SK-N-SH (cell line): ENCODE measurements at regions not wholly inside any gene's neighbourhood (a gene's known extent, or its start where the extent isn't known, plus 50 kb on each side); places are given as distances from the start of the nearest gene placed in this dataset.

Experiments used
- CTCF ChIA-PET: fragments of 300-600, 350-600 bp; formaldehyde crosslinking; extraction: SDS; loops from one replicate; lab custom pipeline; 2021; lab: Yijun Ruan, JAX
- POLR2A ChIA-PET: fragments of 350-600 bp; sonication (Branson Sonifier 250); formaldehyde crosslinking; extraction: SDS; loops from one replicate; lab custom pipeline; 2020; ENCODE audit warnings: antibody characterized with exemption, inconsistent platforms; lab: Yijun Ruan, JAX
- DNase-seq: peaks from one replicate; pipeline ENCODE4 v3.0.0; 2012
- H2AFZ ChIP-seq: fragments of 200-600 bp; sonication (generic); 2 replicates; pipeline ENCODE4 v1.8.1; 2016; ENCODE audit warnings: antibody characterized with exemption, mild to moderate bottlenecking, low read depth
- H3F3A ChIP-seq: fragments of 200-600 bp; sonication (generic); replicated peaks from 2 replicates; pipeline ENCODE3; 2016; ENCODE audit warnings: antibody characterized with exemption, mild to moderate bottlenecking; ENCODE audit not compliant: insufficient read depth
- H3K27ac ChIP-seq, 2 experiments: fragments of 200-500 bp in 1 of 2; fragments of 200-600 bp in 1 of 2; sonication (Bioruptor generic) in 1 of 2; sonication (generic), shearing (Covaris generic) in 1 of 2; 2 replicates each; pipeline versions ENCODE4 v1.5.1 to v1.6.1; 2014 to 2016; ENCODE audit warnings: low read depth in 2 of 2, inconsistent platforms in 1 of 2, low read length in 1 of 2, mild to moderate bottlenecking in 1 of 2, mixed read lengths in 1 of 2
- H3K27me3 ChIP-seq: fragments of 200-600 bp; sonication (generic), shearing (Covaris generic); 2 replicates; pipeline ENCODE4 v1.6.1; 2016; ENCODE audit warnings: mixed run types; ENCODE audit not compliant: insufficient read depth
- H3K36me3 ChIP-seq, 2 experiments: fragments of 200-500 bp in 1 of 2; fragments of 200-600 bp in 1 of 2; sonication (Bioruptor generic) in 1 of 2; sonication (generic) in 1 of 2; replicated peaks in 1 of 2; 2 replicates each; pipeline versions ENCODE3 to v1.5.1; 2014 to 2016; ENCODE audit warnings: low read length in 1 of 2, mild to moderate bottlenecking in 1 of 2; ENCODE audit not compliant: insufficient read depth in 2 of 2, control insufficient read depth in 1 of 2
- H3K4me1 ChIP-seq, 2 experiments: fragments of 200-500 bp in 1 of 2; fragments of 200-600 bp in 1 of 2; sonication (Bioruptor generic) in 1 of 2; sonication (generic), shearing (Covaris generic) in 1 of 2; 2 replicates each; pipeline versions ENCODE4 v1.5.1 to v1.6.1; 2014 to 2016; ENCODE audit warnings: low read depth in 1 of 2, low read length in 1 of 2, mixed run types in 1 of 2; ENCODE audit not compliant: insufficient read depth in 2 of 2, control insufficient read depth in 1 of 2
- H3K4me2 ChIP-seq: fragments of 200-600 bp; sonication (generic), shearing (Covaris generic); 2 replicates; pipeline ENCODE4 v1.6.1; 2017; ENCODE audit warnings: mixed run types
- H3K4me3 ChIP-seq, 2 experiments: fragments of 200-500 bp in 1 of 2; fragments of 200-600 bp in 1 of 2; sonication (Bioruptor generic) in 1 of 2; sonication (generic), shearing (Covaris generic) in 1 of 2; 2 replicates each; pipeline versions ENCODE4 v1.5.1 to v1.8.1; 2014 to 2016; ENCODE audit warnings: low read depth in 2 of 2, inconsistent platforms in 1 of 2, low read length in 1 of 2, mild to moderate bottlenecking in 1 of 2, mixed read lengths in 1 of 2, moderate library complexity in 1 of 2
- H3K79me2 ChIP-seq: fragments of 200-600 bp; sonication (generic); 2 replicates; pipeline ENCODE4 v1.8.1; 2017; ENCODE audit warnings: mild to moderate bottlenecking; ENCODE audit not compliant: insufficient read depth
- H3K9ac ChIP-seq: fragments of 200-600 bp; sonication (generic); 2 replicates; pipeline ENCODE4 v1.6.1; 2017; ENCODE audit warnings: mixed run types
- H3K9me2 ChIP-seq: fragments of 200-600 bp; sonication (generic); 2 replicates; pipeline ENCODE4 v1.6.1; 2017; ENCODE audit warnings: mixed run types
- H3K9me3 ChIP-seq: fragments of 200-600 bp; sonication (generic); 2 replicates; pipeline ENCODE4 v1.6.1; 2017; ENCODE audit warnings: mixed run types, mild to moderate bottlenecking, moderate library complexity
- H4K20me1 ChIP-seq: fragments of 200-600 bp; sonication (generic); 2 replicates; pipeline ENCODE4 v1.6.1; 2017; ENCODE audit warnings: mild to moderate bottlenecking, mixed run types; ENCODE audit not compliant: insufficient read depth
- CHD2 ChIP-seq: fragments of 150-350 bp; IDR thresholded peaks from 2 replicates; pipeline ENCODE4 v1.6.1; 2018; ENCODE audit warnings: low read length; ENCODE audit not compliant: partially characterized antibody
- ELF1 ChIP-seq: IDR thresholded peaks from 2 replicates; pipeline ENCODE4 v1.4.0; 2012
- EP300 ChIP-seq, 2 experiments: IDR thresholded peaks; 2 replicates each; pipeline versions ENCODE4 v1.4.0 to v1.6.1; 2012; ENCODE audit warnings: borderline replicate concordance in 1 of 2, low read depth in 1 of 2, low read length in 1 of 2
- EZH2phosphoT487 ChIP-seq: fragments of 200-600 bp; sonication (generic); IDR thresholded peaks from 2 replicates; pipeline ENCODE4 v1.6.1; 2017; ENCODE audit warnings: low read depth, mixed run types, mild to moderate bottlenecking, antibody characterized with exemption, moderate library complexity, borderline replicate concordance
- GATA2 ChIP-seq: sonication (generic); formaldehyde crosslinking; IDR thresholded peaks from 2 replicates; pipeline ENCODE4 v1.5.0; 2020; ENCODE audit warnings: mild to moderate bottlenecking, missing genetic modification reagents
- MAX ChIP-seq: IDR thresholded peaks from 2 replicates; pipeline ENCODE4 v1.4.0; 2012; ENCODE audit warnings: low read depth
- MXI1 ChIP-seq: IDR thresholded peaks from 2 replicates; pipeline ENCODE4 v1.6.1; 2012; ENCODE audit warnings: mild to moderate bottlenecking, low read depth, low read length, improper control_type of control experiment
- NRF1 ChIP-seq: IDR thresholded peaks from 2 replicates; pipeline ENCODE4 v1.6.1; 2012; ENCODE audit warnings: low read depth, mild to moderate bottlenecking, low read length
- POLR2AphosphoS5 ChIP-seq: IDR thresholded peaks from 2 replicates; pipeline ENCODE4 v1.6.1; 2012; ENCODE audit warnings: low read depth, low read length
- RXRA ChIP-seq: IDR thresholded peaks from 2 replicates; pipeline ENCODE4 v1.4.0; 2012; ENCODE audit warnings: low read depth, mild to moderate bottlenecking, borderline replicate concordance
- SIN3A ChIP-seq: IDR thresholded peaks from 2 replicates; pipeline ENCODE4 v1.6.1; 2012; ENCODE audit warnings: low read depth, mild to moderate bottlenecking, low read length, moderate library complexity, borderline replicate concordance
- TAF1 ChIP-seq: IDR thresholded peaks from 2 replicates; pipeline ENCODE4 v1.6.1; 2012; ENCODE audit warnings: low read depth, mild to moderate bottlenecking, low read length, moderate library complexity, borderline replicate concordance
- TEAD4 ChIP-seq: IDR thresholded peaks from 2 replicates; pipeline ENCODE4 v1.4.0; 2012; ENCODE audit warnings: mild to moderate bottlenecking, borderline replicate concordance; ENCODE audit not compliant: insufficient read depth
- USF2 ChIP-seq: fragments of 150-350 bp; IDR thresholded peaks from 2 replicates; pipeline ENCODE4 v1.6.1; 2017; ENCODE audit warnings: antibody characterized with exemption, low read length, low read depth, borderline replicate concordance
- ZBTB33 ChIP-seq: IDR thresholded peaks from 2 replicates; pipeline ENCODE4 v1.4.0; 2012; ENCODE audit warnings: low read depth, borderline replicate concordance
- WGBS: methylation state at CpG from one replicate; pipeline ENCODE4 v1.1.6; 2017; ENCODE audit warnings: low lambda C conversion rate; 5-methylcytosine and 5-hydroxymethylcytosine counted together
- TF ChIP-seq, protein P1 (sequence below): IDR thresholded peaks from 2 replicates; pipeline ENCODE4; 2012

DNA sequence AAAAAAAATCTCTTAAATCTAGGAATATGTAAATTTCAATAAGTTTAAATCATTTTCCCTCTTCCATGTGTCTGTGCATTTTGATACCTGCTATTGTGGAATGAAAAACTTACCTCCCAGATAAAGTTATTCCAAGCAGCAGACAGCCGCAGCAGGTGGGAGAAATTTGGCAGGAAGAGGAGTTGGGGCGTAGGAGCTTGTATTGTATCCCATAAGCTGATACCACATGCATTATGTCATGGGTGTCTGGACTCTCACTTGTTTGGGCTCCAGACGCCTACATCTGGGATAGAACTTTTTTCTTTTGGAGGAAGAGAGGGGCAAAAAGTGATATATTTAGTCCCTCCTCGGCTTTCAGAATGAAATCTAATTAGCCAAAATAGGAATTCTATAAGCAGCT, 59.3 kb upstream of the TCF4 start:
- WGBS = 40% methylated on average over 4 of the region's 4 CpGs
- H2AFZ ChIP-seq = no peak overlapping the region
- no peaks in the 10 kb centered on the region for H3K4me1 ChIP-seq

DNA sequence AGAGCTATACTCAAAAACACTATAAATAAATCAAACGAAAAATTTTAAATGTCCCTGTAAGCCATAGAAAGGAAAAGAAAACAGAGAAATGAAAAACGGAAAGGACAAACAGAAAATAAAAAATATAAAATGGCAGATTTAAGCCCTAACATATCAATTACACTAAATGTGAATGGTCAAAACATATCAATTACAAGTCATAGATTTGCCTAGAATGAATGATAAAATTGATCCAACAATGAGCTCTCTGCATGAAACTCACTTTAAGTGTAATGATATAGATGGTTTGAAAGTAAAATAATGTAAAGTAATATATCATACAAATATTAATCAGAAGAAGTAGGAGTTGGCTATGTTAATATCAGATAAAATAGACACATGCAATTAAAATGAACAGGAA, 54.2 kb upstream of the TCF4 start:
- no peak overlapping the region for H2AFZ ChIP-seq
- H3K4me2 ChIP-seq = no peak overlapping the region
- 33% methylated on average over 2 of the region's 2 CpGs for WGBS
- H3K9me3 ChIP-seq = no peaks in the 10 kb centered on the region
- no peak for DNase-seq
- CTCF ChIA-PET = interaction anchor here (0.9 kb wide), 1 partner anchor 14 kb away, joined by 3 read pairs; no protein-coding TSS in a partner anchor
- no peaks in the 10 kb centered on the region for H3K4me1 ChIP-seq
- H3K27ac ChIP-seq = no peak overlapping the region
- no peak for TF ChIP-seq USF2
- TF ChIP-seq, all 33 proteins: peak for 0
- Histone ChIP-seq H3K9ac (no peak overlapping the region), H3F3A (no peaks in the 10 kb centered on the region), H4K20me1 (no peaks in the 10 kb centered on the region), H3K9me2 (peaks cover 10% of the 10 kb centered on the region; the same call in 1 of the 2 replicates), H3K4me3 (no peak overlapping the region), H3K79me2 (no peaks in the 10 kb centered on the region), H3K27me3 (no peaks in the 10 kb centered on the region), H3K36me3 (peaks cover 0 to 5% of the 10 kb centered on the region in 2 experiments)
- POLR2A ChIA-PET = no interaction called here

More for the DNA sequence above, 59.3 kb upstream of the TCF4 start:
- Histone ChIP-seq H3F3A (no peaks in the 10 kb centered on the region), H3K36me3 (peaks cover 0 to 5% of the 10 kb centered on the region in 2 experiments), H3K4me2 (no peak overlapping the region), H3K9me2 (peaks cover 10% of the 10 kb centered on the region; the same call in 1 of the 2 replicates), H4K20me1 (no peaks in the 10 kb centered on the region), H3K27me3 (no peaks in the 10 kb centered on the region), H3K79me2 (no peaks in the 10 kb centered on the region), H3K4me3 (no peak overlapping the region), H3K9ac (no peak overlapping the region), H3K27ac (no peak overlapping the region), H3K9me3 (no peaks in the 10 kb centered on the region)
- CTCF ChIA-PET = no interaction called here
- POLR2A ChIA-PET = no interaction called here
- DNase-seq = no peak
- no peak for TF ChIP-seq TAF1

GRCh38 chr18:55641486-55641885, 53.5 kb upstream of the TCF4 start:
- no peak for DNase-seq
- TF ChIP-seq GATA2 (CRISPR knock-in tag) (no peak), NRF1 (no peak), POLR2AphosphoS5 (no peak), EZH2phosphoT487 (no peak), CHD2 (no peak), ZBTB33 (no peak), EP300 (IDR thresholded peaks at IDR 0.05; ENCODE audit: borderline replicate concordance in 1 of 2, low read depth in 1 of 2, low read length in 1 of 2) (no peak), MXI1 (no peak), ELF1 (no peak), MAX (no peak), TEAD4 (no peak), TAF1 (no peak), USF2 (no peak), RXRA (no peak), SIN3A (no peak)
- TF ChIP-seq, protein P1, sequence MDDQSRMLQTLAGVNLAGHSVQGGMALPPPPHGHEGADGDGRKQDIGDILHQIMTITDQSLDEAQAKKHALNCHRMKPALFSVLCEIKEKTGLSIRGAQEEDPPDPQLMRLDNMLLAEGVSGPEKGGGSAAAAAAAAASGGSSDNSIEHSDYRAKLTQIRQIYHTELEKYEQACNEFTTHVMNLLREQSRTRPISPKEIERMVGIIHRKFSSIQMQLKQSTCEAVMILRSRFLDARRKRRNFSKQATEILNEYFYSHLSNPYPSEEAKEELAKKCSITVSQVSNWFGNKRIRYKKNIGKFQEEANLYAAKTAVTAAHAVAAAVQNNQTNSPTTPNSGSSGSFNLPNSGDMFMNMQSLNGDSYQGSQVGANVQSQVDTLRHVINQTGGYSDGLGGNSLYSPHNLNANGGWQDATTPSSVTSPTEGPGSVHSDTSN = no peak

More at GRCh38 chr18:55641486-55641885, 53.5 kb upstream of the TCF4 start:
- Histone ChIP-seq H3K36me3 (peaks cover 0 to 5% of the 10 kb centered on the region in 2 experiments), H3K4me1 (no peaks in the 10 kb centered on the region), H3K27ac (no peak overlapping the region), H3K9me3 (no peaks in the 10 kb centered on the region), H2AFZ (no peak overlapping the region), H3K27me3 (no peaks in the 10 kb centered on the region), H3K9me2 (peaks cover 10% of the 10 kb centered on the region; the same call in 1 of the 2 replicates), H3F3A (no peaks in the 10 kb centered on the region), H3K4me3 (no peak overlapping the region), H3K79me2 (no peaks in the 10 kb centered on the region), H4K20me1 (no peaks in the 10 kb centered on the region), H3K9ac (no peak overlapping the region), H3K4me2 (no peak overlapping the region)
- ChIA-PET POLR2A (no interaction called here), CTCF (interaction anchor here (0.9 kb wide), 1 partner anchor 14 kb away, joined by 3 read pairs; no protein-coding TSS in a partner anchor)
- WGBS = 85% methylated on average over 4 of the region's 4 CpGs
